GDM1 (cell line): ENCODE measurements at regions not wholly inside any gene's neighbourhood (a gene's known extent, or its start where the extent isn't known, plus 50 kb on each side); places are given as distances from the start of the nearest gene placed in this dataset.
"Not testable (repeated sequence)": the region's sequence is repeated elsewhere in the genome, so short reads cannot be mapped to it uniquely, and the experiment has no call there.

Experiments
- DNase-seq: peaks from one replicate; lab custom pipeline; 2025; lab: John Stamatoyannopoulos, UW

DNA sequence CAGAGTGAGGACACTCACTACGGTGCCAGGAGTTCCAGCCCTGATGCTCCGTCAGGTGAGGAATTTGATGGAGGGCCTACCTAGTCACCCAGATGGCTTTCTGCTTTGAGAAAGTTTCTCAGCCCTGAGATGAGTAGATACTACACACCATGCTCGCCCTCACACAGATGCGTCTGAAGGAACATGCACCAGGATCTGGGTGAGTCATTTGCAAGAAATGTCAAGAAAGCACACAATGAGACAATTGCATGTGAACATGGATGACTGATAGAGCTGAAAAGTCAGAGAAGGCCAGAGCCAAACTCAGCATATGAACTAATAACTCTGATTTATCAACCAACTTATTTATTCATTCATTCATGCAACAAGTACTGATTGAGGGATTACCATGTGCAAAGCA, 483.9 kb downstream of the OMA1 start:
- no peak for DNase-seq

DNA sequence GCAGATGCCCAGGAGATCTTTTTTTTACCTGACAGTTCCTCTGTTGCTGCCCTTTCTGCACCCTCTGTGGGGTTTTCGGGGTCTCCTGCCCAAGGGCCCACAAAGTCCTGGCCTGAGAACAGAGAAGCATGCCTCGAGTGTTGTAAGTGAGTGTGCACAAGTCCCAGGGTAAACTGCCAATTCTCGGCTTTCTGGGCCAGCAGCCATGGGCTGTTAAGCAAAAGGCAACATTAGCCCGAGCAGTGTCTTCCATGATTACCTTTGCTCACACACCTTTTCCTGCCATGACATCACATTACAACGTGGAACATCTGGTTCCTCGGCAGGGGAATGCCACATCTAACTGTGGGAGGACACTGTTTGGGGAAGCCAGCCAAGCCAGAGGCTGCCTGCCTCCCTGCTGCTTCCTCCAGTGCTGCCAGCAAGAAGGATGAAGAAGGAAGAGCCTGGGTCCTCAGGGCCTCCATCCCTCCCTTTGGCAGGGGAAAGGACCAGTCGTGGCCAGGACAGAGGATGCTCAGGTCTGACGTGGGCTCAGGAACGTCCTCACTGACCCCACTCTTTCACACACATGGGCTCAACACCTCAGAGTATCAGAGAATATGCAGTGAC, 485.9 kb downstream of the OMA1 start:
- no peak for DNase-seq

DNA sequence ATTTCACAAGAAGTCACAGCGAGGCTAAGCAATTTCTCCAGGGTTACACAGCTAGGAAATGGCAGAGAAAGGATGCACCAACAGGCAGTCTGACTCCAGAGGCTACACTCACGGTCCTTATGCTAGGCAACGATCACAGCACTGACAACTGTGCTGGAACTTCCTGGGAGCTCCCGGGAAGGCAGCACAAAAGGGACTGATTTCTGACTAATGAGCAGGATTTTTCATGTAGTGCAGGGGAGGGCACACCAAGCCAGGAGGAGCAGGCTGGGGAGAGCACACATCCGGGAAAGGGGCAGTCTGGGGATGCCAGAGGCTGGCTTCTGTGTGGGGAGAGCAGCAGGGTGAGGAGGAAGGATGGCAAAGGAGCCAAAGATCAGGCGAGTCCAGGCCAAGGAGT, 486.7 kb downstream of the OMA1 start:
- DNase-seq: no peak

DNA sequence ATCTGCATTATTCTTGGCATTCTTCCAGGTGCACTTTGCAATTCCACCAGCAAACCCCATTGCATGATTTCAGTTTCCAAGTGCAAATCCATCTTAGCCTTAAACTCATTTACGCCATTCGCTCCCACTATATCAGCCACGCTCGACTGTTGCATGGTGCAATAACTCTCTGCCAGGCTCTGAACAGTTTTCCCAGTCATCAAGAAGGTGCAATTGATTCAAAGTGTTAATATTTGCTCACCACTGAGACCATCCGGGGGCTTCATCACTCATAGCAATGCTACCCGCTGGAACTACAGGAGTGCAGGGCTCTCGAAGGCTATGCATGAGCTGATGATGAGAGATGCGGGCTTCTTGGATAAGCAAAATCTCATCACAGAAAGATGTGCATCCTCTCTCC, 488.2 kb downstream of the OMA1 start:
- DNase-seq: no peak

DNA sequence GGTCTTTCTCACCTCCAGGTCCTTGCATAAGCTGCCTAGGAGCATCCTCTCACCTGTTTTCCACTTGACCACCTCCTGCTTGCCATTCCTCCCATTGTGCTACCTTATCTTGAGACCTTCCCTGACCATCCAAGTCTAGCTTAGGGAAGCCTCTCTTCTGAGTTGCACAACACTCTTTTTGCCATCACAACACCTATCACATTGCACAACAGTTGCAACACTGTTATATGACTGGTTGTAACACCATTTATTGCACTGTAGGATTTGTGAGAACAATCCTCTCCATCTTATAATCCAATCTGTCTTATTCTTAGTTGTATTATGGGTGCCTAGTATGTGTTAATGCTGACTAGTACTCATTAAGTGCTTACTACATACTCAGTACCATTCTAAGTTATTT, 488.7 kb downstream of the OMA1 start:
- DNase-seq: no peak

DNA sequence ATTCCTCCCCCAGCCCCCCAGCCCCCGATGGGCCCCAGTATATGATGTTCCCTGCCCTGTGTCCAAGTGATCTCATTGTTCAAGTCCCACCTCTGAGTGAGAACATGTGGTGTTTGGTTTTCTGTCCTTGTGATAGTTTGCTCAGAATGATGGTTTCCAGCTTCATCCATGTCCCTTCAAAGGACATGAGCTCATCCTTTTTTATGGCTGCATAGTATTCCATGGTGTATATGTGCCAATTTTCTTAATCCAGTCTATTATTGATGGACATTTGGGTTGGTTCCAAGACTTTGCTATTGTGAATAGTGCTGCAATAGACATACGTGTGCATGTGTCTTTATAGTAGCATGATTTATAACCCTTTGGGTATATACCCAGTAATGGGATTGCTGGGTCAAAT, 495.3 kb downstream of the OMA1 start:
- DNase-seq: not testable (repeated sequence)

DNA sequence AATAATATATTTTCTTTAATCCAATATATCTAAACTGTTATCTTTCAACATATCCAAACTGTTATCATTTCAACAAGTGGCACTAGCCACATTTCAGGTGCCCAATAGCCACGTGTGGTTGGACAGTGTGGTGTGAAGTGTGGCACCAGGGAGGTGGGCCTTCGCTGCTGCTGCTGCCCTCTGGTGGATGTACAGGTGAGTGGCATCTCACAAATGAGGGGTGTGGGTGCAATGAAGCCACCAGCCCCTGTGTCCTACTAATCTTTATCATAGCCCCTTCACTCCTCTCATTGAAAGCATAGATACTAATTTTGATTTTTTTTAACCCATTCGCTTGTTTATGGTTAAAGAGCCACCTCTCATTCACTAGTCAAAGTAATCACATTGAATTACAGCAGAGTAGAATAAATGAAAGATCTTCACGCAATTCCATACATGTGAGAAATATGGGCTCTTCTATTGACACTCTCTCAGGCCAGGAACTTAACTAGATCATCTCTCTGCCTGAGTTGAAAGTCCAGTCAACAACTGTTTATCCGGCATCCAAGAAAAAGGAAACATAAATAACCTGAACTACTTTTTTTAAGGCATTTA, 499.2 kb downstream of the OMA1 start:
- DNase-seq: no peak

DNA sequence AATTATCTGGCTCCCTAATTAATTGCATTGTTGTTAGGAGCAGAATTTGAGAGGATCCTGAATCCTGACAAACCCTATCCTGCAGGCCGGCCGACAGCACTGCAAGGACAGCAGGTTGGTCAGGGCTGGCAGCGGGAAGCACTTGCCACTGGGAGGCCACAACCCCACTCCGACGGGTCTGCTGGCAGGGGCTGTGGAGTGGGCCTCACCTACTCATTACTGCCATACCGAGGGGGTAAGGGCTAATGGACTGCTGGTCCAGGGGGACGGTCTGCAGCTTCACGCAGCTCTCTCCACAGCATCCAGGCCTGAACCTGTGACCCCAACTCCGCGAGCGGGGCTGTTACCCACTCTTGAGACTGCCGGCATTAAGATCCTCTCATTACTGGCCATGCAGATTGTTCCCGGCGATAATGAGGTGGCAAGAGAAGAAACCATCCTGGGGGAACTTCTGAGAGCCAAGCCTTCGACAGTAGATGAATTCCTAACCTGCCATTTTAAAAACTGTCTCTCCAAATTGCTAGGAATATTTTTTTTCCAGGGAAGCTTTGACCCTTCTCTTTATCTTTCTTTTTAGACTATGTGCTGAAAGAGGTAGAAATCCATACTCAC, 501.3 kb downstream of the OMA1 start:
- no peak for DNase-seq

DNA sequence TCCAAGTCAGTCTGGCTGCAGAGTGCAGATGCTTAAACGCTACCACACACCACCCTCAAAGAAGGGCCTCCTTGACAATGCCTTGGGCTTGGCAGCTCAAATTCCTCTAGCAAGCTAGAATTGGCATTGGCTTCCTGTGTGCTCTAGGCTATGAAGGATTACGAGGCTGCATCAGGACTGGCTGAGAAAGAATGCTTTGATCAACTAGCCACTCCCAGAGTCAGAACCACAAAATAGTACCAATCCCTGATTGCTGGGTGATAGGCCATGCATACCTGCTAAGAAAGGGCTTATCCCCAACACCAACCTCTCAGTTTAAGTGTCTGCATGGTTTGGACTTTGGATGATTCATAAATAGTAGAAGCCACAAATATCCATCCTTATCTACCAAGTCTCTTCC, 504.9 kb downstream of the OMA1 start:
- no peak for DNase-seq

DNA sequence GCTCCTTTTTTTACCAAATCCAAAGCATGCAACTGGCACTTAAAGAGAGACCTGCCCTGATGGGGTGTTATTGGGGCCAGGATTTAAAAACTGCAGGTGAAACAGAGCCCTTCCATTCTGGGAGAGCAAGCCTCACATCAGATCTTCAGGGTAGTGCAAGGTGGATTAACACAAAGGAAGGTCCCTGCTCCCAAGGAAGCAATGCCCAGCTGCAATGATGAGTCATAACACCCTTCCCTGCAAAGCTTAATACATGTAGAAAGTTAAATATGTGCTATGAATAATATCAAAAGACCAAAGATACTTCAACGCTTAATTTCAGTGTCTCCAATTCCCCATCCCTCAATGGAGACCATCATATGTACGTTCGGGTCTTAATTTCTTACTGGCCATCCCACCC, 508.0 kb downstream of the OMA1 start:
- DNase-seq: no peak

DNA sequence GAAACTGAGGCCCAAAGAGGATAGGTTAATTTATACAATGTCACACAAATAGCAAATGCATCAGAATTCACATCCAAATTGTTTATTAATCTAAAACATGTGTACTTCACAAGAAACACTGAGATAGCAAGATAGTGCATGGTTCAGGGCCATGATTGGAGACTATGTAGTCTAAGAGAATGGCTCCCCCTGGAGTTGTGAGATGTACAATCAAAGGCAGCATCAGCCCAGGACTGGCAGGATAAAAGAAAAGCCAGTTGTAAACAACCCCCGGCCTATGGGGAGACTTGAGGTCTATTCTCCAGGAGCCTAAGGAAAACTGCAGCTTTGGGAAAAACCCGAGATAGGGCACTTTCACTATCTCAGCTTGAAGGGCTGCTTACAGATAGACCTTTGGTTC, 511.0 kb downstream of the OMA1 start:
- DNase-seq: no peak

DNA sequence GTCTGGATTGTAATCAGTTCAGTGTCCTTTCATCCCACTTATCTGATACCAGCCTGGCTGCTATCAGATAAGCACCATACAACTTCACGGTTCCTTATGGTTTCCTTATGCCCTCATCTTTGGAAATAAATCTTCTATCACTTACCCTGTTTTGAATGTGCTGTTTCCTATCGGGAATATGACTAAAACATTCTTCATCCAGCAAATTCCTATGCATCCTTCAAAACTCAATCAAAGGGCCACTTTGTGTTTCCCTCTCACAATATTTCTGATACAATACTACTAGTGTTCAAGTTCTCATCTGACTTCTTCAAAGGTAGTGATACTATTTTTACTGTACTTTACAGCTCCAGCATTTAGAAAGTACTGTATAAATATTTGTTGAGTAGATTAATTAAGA, 513.2 kb downstream of the OMA1 start:
- DNase-seq: no peak

DNA sequence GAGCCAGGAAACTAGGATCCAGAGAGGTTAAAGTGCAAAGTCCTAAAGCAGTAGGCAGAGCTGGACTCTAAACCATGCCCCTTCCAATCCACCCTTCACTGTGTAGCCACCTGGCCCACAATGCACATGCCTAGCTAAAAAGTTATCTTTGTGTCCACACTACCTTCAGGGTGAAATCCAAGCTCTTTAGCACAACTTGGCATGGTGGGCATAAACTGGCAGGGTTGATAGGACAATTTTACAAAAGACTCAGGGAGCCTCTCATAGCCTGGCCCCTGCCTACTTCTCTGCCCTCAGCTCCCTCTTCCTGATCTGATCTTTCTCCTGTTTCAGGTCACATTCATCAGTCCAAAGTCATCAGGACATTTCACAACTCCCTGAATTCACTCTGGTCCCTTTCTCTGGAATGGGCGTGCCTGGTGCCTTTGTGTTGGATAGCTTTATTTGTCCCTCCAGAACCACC, 513.9 kb downstream of the OMA1 start:
- DNase-seq: no peak

DNA sequence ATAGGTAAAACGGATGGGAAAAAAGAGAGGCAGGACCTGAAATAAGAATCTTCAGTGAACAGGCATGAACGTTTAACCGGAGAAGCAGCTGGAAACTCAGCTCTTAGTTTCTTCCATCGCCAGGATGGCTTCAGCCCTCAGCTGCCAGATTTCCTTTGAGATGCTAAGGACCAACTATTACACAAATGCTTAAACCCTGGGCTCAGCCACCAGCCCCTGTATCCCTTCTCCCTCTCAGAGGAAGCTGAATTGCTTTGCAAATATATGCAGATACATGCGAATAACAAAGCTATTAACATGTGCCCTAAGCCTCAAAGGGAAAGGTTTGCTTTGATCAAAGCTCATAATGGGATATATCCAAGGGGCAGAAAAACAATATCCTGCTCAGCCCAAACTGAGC, 515.1 kb downstream of the OMA1 start:
- no peak for DNase-seq

DNA sequence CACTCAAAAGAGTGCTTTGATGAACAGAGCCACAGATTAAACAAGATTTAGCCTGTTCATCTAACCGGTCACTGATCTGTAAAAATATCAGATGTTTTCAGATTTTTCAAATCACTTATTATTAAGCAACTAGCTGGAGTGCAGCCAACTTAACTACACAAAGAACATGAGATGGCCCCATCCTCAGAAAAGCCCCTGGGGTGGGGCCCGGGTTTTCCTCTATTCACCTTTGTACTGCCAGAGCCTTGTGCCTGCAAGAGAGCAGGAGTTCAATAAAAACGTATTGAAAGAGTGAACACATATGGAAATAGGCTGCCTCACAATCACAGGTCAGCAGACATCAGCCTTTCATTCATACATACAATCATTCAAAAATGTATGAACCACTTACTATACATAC, 516.1 kb downstream of the OMA1 start:
- no peak for DNase-seq

DNA sequence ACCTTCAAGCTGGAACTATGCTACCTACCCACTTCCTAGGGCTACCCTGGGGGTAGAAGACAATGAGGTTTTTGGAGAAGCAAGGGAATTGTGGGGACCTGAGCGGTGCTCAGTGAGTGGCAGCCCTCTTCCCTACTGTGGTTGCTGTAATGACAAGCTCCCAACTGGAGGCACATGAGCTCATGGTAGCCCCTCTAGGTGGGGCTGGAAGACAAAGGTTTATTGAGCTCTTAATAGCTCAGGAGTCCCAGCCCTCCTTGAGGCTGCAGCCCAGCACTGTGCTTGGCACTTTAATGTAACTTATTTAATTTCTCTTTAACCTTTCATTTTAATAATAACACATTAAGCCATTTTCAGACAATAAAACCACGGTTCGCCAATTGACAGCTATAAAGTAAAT, 528.9 kb downstream of the OMA1 start:
- DNase-seq: no peak

DNA sequence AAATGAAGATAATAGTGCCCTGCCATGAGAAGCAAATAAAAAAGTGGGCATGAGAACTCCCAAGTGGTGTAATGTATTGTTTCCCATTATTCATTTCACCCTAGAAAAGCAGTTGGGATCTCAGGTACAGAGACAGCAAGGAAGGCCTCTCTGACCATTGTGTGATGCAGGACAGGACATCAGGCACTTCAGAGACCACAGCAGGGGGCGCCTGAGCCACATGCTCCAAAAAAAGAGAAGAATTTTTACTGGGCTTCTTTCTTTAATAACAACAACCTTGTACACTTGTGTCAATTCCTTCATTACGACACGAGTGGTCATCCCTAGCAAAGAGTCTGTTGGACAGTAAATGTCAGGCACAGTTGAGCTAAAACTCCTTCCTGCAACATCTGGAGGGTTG, 533.3 kb downstream of the OMA1 start:
- DNase-seq: no peak

DNA sequence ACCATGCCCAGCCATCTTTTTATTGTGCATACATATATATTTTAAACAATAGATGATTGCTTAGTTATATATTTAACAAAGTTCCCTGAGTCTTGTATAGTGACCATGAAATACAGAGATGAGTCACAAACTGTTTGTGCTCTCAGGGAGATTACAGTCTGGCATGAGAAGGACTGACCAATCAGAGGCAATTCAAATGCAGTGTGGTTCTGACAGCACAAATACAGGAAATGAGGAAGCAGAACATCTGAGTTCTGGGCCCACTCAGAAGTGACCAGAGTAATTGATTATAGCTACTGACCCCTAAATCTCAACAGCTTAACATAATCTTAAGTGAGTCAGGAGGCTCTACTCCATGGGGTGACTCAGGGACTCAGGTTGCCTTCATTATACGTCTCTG, 534.5 kb downstream of the OMA1 start:
- no peak for DNase-seq

DNA sequence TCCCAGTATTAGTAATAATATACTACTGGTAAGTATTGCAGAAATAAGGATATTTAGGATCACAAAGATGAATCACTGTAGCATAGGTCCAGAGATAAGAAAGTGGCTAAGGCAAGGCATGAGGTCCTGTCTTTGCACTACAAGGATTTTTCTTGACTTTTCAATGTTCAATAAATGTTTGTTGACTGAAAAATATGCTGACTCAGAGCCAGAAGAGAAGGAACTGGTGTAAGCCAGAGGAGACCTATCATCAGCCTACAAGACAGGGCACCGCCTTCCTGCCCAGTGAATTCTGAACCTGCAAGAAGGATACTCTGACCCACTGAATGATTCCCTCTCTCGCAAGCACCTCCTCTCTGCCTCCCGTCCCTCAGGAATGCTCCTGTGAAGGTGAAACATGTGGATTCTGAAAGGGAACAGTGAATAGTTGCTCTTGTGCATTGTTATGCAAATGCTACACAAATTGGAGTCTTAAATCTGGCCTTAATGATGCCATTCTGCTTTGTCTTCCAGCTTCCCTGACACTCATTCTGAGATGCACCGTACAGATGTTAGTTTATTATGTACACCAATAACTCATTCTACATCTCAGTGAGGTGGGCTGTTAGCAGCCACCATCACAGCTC, 540.0 kb downstream of the OMA1 start:
- DNase-seq: no peak

DNA sequence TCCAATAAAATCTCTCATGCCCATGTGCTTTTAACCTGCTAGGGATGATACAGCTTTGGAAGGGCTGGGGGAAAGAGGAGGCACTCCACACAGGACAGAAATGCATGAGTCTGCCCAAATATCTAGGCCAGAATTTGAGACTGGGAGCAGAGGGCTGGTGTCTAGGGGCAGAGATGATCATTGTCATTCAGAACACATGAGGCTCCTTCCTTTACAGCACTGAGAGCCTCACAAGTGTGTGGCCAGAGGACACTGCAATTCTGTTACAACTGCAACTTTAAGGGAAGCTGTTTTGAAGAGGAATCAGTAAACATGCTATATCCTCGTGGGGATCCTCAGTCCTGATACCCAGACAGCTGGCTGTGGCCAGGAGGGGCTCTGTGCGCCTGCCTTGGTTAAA, 541.3 kb downstream of the OMA1 start:
- no peak for DNase-seq

DNA sequence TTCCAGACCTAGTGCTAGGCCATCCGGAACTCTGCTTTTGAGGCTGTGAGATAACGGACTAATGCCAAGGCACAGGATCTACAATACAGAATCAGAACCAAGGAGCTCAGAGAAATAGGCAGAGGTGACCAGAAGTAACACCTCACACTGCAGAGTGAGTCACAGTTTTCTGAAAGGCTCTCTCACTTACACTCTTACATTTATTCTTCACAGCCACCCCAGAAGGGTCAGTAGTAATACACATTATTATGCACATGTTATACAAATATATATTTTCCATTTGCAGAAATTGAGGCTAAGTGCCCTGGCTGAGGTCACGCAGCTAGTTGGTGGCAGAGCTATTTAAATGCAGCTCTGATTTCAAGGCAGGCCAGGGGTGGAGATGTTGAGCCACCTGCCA, 542.5 kb downstream of the OMA1 start:
- DNase-seq: no peak

DNA sequence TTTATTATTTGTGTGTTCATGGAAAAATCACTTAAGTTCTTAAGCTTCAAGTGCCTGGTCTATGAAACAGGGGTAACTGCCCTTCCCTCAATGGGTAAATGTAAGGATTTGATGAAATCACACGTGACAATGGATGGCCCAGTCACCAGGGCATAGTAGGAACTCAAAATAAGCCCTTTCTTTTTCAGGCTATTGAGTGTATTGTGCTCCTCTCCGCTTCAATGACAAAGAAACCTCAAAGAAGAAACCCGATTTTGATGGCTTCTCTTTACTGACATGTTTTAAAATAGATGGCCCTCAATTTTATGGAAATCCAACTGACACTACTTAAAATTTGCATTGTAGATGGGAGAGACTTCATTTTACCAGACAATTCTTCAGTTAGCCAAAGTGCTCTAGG, 543.5 kb downstream of the OMA1 start:
- no peak for DNase-seq

DNA sequence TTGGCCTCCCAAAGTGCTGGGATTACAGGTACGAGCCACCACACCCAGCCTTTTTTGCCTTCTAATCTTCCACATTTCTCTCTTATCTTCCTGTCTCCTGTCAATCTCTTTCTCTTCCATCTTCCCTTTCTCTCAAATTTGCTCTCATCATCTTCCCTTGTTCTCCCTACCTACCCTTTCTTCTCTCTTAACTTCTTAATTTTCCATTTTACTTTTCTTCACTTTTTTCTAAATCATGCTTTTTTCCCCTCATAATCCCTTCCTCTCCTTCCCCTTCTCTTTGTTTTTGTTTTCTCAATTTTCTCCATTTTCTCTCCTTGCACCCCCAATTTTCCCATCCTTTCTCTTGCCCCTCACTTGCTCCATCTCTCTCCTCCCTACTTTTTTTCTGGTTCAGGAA, 545.7 kb downstream of the OMA1 start:
- DNase-seq: no peak

DNA sequence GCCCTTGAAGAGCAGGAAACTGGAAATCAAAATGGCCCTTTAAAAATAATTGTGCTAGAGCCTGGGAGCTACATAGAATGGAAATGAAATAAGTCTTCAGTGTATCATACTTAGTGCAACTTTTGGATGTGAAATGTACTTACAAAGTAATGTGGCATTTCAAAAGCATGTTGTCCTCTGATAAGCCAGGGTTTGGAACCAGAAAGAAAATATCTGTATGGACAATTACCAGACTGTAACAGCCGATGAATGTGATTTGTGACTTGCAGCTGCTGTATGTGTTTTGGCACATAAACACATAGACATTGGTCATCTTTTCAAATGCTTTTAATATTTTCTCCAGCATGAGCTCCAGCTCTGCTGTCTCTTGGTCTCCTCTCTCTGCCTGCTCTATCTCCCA, 546.4 kb downstream of the OMA1 start:
- DNase-seq: no peak
